ENCODE measurements at regions not wholly inside any gene's neighbourhood (a gene's known extent, or its start where the extent isn't known, plus 50 kb on each side); places are given as distances from the start of the nearest gene placed in this dataset.

DNA sequence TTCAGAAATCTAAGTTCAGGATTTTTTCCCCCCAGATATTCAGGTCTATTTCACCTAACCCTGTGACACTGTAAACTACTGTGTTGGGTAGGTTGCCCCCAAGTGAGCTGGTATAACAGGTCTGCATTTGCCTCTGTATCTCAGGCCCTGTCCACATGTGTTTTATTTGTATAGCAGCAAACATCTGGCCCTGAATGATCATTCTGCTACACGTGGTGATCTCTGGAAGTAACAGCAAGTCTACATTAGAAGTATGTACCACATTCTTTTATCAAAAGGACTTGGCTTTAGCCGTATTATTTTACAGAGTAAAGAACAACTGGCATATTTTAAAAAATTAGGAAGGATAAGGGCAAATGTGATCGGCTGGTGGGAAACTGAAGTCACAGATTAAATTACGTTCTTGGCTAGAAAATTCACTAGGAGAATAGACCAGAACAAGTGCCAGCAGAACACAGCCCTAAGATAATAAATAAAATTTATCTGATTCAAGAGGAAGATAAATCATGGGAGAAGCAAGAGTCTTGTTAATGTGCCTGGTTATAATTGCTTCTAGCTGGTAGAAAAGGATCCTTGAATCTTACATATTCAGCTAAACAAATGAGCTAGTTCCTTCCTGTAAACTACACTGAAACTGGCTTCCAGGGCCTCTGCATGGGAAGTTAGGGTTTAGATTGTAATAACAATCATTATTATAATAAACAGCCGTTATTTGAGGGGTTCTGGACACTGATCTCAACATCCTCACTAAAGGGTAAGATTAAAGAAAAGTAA lies 192.1 kb downstream of the SAMD5 start:
- no peaks in the 10 kb centered on the region for H3K4me1 ChIP-seq (ENCODE audit: control extremely low read depth in 1 of 4, control insufficient read depth in 4 of 4, insufficient read depth in 4 of 4, low read length in 3 of 4)
- H3K9me3 ChIP-seq (ENCODE audit: control extremely low read depth in 1 of 5, control insufficient read depth in 4 of 5, insufficient read depth in 2 of 5, low read depth in 1 of 5, low read length in 4 of 5) = no peaks in the 10 kb centered on the region
- H3K4me3 ChIP-seq (ENCODE audit: control insufficient read depth in 1 of 7, extremely low read depth in 1 of 7, insufficient read depth in 4 of 7, low read depth in 2 of 7, low read length in 6 of 7) = no peak overlapping the region
- H3K27me3 ChIP-seq (replicated peaks in 2 of 5; ENCODE audit: control insufficient read depth in 4 of 5, insufficient read depth in 5 of 5, low read length in 4 of 5) = peaks cover 0 to 4% (median 0%) of the 10 kb centered on the region in 5 experiments
- CTCF ChIA-PET = no interaction called here
- 80% methylated on average over 1 of the region's 5 CpGs for WGBS (ENCODE audit: insufficient coverage)
- POLR2A ChIA-PET = no interaction called here
- H3K27ac ChIP-seq (ENCODE audit: insufficient read depth in 1 of 2, low read depth in 1 of 2, low read length in 2 of 2, poor library complexity in 1 of 2, severe bottlenecking in 2 of 2) = no peak overlapping the region
- DNase-seq = no peak
- no peaks in the 10 kb centered on the region for H3K36me3 ChIP-seq (ENCODE audit: control insufficient read depth in 4 of 4, insufficient read depth in 4 of 4, low read length in 3 of 4)

DNA sequence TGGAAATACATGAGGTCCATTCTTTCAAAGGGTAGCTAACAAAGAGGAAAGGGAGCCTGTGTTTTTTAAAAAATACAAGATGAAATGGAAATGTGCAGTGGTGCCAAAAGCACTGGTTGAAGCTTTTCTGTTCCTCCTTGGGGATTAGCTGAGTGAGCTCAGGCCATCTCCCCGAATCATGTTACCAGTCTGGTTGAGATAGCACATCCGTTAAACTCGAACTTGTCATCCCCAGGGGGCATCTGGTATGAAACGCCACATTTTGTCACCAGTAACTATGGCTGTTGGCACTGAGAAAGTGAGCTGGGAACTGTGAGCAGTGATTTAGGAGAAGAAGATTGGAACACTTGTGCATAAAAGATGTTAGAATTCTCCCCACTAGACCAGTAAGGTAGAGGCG lies 196.2 kb downstream of the SAMD5 start:
- H3K9me3 ChIP-seq (ENCODE audit: control extremely low read depth in 1 of 5, control insufficient read depth in 4 of 5, insufficient read depth in 2 of 5, low read depth in 1 of 5, low read length in 4 of 5) = no peaks in the 10 kb centered on the region
- H3K36me3 ChIP-seq (ENCODE audit: control insufficient read depth in 4 of 4, insufficient read depth in 4 of 4, low read length in 3 of 4) = no peaks in the 10 kb centered on the region
- CTCF ChIA-PET = no interaction called here
- no peak overlapping the region for H3K4me3 ChIP-seq (ENCODE audit: control insufficient read depth in 1 of 7, extremely low read depth in 1 of 7, insufficient read depth in 4 of 7, low read depth in 2 of 7, low read length in 6 of 7)
- no peak overlapping the region for H3K27ac ChIP-seq (ENCODE audit: insufficient read depth in 1 of 2, low read depth in 1 of 2, low read length in 2 of 2, poor library complexity in 1 of 2, severe bottlenecking in 2 of 2)
- WGBS (ENCODE audit: insufficient coverage) = no CpG with 5 or more reads among the region's 5 CpGs
- DNase-seq = no peak
- H3K27me3 ChIP-seq (replicated peaks in 2 of 5; ENCODE audit: control insufficient read depth in 4 of 5, insufficient read depth in 5 of 5, low read length in 4 of 5) = peaks cover 0 to 4% (median 0%) of the 10 kb centered on the region in 5 experiments
- POLR2A ChIA-PET = no interaction called here
- H3K4me1 ChIP-seq (ENCODE audit: control extremely low read depth in 1 of 4, control insufficient read depth in 4 of 4, insufficient read depth in 4 of 4, low read length in 3 of 4) = no peaks in the 10 kb centered on the region

DNA sequence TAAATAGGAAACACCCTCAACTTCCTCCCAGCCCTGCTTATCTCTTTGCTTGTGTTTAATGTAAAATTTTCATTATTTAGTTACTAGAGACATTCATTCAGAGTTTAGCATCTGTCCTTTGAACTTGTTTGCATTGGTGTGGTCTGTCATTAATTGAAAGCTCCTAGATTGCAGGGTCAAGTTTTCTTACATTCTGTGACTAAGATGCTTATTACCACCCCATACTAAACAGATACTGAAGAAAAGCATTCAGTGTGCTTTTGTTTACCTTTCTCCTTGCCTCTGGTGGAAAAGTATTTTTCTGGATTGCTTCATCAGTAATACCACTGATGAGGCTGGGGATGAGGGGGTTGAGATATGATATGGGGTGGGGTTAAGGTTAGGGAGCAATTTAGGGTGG lies 199.0 kb downstream of the SAMD5 start:
- no peak for DNase-seq
- ChIA-PET POLR2A (no interaction called here), CTCF (no interaction called here)
- Histone ChIP-seq H3K4me1 (ENCODE audit: control extremely low read depth in 1 of 4, control insufficient read depth in 4 of 4, insufficient read depth in 4 of 4, low read length in 3 of 4) (no peaks in the 10 kb centered on the region), H3K9me3 (ENCODE audit: control extremely low read depth in 1 of 5, control insufficient read depth in 4 of 5, insufficient read depth in 2 of 5, low read depth in 1 of 5, low read length in 4 of 5) (peaks cover 0 to 3% (median 0%) of the 10 kb centered on the region in 5 experiments), H3K4me3 (ENCODE audit: control insufficient read depth in 1 of 7, extremely low read depth in 1 of 7, insufficient read depth in 4 of 7, low read depth in 2 of 7, low read length in 6 of 7) (no peak overlapping the region), H3K27ac (ENCODE audit: insufficient read depth in 1 of 2, low read depth in 1 of 2, low read length in 2 of 2, poor library complexity in 1 of 2, severe bottlenecking in 2 of 2) (no peak overlapping the region), H3K36me3 (ENCODE audit: control insufficient read depth in 4 of 4, insufficient read depth in 4 of 4, low read length in 3 of 4) (no peaks in the 10 kb centered on the region), H3K27me3 (replicated peaks in 2 of 5; ENCODE audit: control insufficient read depth in 4 of 5, insufficient read depth in 5 of 5, low read length in 4 of 5) (peaks cover 0 to 4% (median 0%) of the 10 kb centered on the region in 5 experiments)

- no peak for DNase-seq
- H3K4me3 ChIP-seq (ENCODE audit: control insufficient read depth in 1 of 7, extremely low read depth in 1 of 7, insufficient read depth in 4 of 7, low read depth in 2 of 7, low read length in 6 of 7) = no peak overlapping the region
- H3K36me3 ChIP-seq (ENCODE audit: control insufficient read depth in 4 of 4, insufficient read depth in 4 of 4, low read length in 3 of 4) = no peaks in the 10 kb centered on the region
- WGBS (ENCODE audit: insufficient coverage) = 77% methylated on average over 2 of the region's 3 CpGs
- ChIA-PET CTCF (no interaction called here), POLR2A (no interaction called here)
- H3K27me3 ChIP-seq (replicated peaks in 2 of 5; ENCODE audit: control insufficient read depth in 4 of 5, insufficient read depth in 5 of 5, low read length in 4 of 5) = peaks cover 0 to 4% (median 0%) of the 10 kb centered on the region in 5 experiments
- peaks cover 0 to 3% (median 0%) of the 10 kb centered on the region in 5 experiments for H3K9me3 ChIP-seq (ENCODE audit: control extremely low read depth in 1 of 5, control insufficient read depth in 4 of 5, insufficient read depth in 2 of 5, low read depth in 1 of 5, low read length in 4 of 5)
- H3K4me1 ChIP-seq (ENCODE audit: control extremely low read depth in 1 of 4, control insufficient read depth in 4 of 4, insufficient read depth in 4 of 4, low read length in 3 of 4) = no peaks in the 10 kb centered on the region
- H3K27ac ChIP-seq (ENCODE audit: insufficient read depth in 1 of 2, low read depth in 1 of 2, low read length in 2 of 2, poor library complexity in 1 of 2, severe bottlenecking in 2 of 2) = no peak overlapping the region
Measured at GRCh38 chr6:147708170-147708569, 199.7 kb downstream of the SAMD5 start.

DNA sequence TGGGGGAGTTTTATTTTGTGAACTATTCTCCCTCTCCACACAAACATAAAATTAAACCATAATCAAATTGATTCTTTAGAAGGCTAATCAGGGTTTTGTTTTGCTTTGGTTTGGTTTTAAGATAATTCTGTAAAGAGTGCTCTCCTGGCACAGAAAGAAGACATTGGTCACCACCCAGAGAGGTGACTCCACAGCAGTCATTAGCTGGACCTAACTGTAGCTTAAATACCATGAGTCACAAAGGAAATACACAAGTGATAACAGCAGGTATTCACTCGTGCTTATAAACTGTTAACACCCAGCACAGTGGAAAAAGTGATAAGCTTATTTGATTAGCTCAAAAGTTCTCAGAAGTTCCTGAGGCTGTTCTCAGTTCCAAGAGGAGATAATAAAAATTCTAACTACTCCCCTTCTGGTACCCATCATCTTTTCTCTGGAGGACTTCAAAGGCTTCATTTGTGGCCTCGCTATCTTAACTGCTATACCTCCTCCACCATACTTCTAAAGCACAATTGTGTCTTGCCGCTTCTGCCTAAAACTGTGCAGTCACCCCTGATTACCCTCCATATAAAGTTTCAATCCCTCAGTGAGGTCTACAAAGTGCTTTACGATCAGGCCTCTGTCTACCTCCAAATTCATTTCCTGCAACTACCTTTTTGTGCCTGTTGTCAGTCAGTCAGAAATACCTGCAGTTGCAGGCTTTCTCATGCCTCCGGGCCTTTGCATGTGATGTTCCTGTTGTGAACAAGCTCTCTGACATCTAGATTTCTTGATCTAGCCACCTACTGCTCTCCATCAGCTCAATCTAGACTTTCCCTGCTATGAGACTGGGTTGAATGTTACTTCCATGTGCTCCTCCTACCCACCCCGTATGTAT lies 201.1 kb downstream of the SAMD5 start:
- no peak for DNase-seq
- CTCF ChIA-PET = no interaction called here
- POLR2A ChIA-PET = no interaction called here
- no peaks in the 10 kb centered on the region for H3K36me3 ChIP-seq (ENCODE audit: control insufficient read depth in 4 of 4, insufficient read depth in 4 of 4, low read length in 3 of 4)
- H3K4me1 ChIP-seq (ENCODE audit: control extremely low read depth in 1 of 4, control insufficient read depth in 4 of 4, insufficient read depth in 4 of 4, low read length in 3 of 4) = no peaks in the 10 kb centered on the region
- no peak overlapping the region for H3K4me3 ChIP-seq (ENCODE audit: control insufficient read depth in 1 of 7, extremely low read depth in 1 of 7, insufficient read depth in 4 of 7, low read depth in 2 of 7, low read length in 6 of 7)
- no peak overlapping the region for H3K27ac ChIP-seq (ENCODE audit: insufficient read depth in 1 of 2, low read depth in 1 of 2, low read length in 2 of 2, poor library complexity in 1 of 2, severe bottlenecking in 2 of 2)
- peaks cover 0 to 3% (median 0%) of the 10 kb centered on the region in 5 experiments for H3K9me3 ChIP-seq (ENCODE audit: control extremely low read depth in 1 of 5, control insufficient read depth in 4 of 5, insufficient read depth in 2 of 5, low read depth in 1 of 5, low read length in 4 of 5)
- WGBS (ENCODE audit: insufficient coverage) = 93% methylated on average over 5 of the region's 6 CpGs
- H3K27me3 ChIP-seq (replicated peaks in 2 of 5; ENCODE audit: control insufficient read depth in 4 of 5, insufficient read depth in 5 of 5, low read length in 4 of 5) = peaks cover 0 to 5% (median 0%) of the 10 kb centered on the region in 5 experiments

GRCh38 chr6:147710890-147711289 lies 202.4 kb downstream of the SAMD5 start:
- Histone ChIP-seq H3K4me3 (ENCODE audit: control insufficient read depth in 1 of 7, extremely low read depth in 1 of 7, insufficient read depth in 4 of 7, low read depth in 2 of 7, low read length in 6 of 7) (no peak overlapping the region), H3K9me3 (ENCODE audit: control extremely low read depth in 1 of 5, control insufficient read depth in 4 of 5, insufficient read depth in 2 of 5, low read depth in 1 of 5, low read length in 4 of 5) (peaks cover 0 to 3% (median 0%) of the 10 kb centered on the region in 5 experiments), H3K36me3 (ENCODE audit: control insufficient read depth in 4 of 4, insufficient read depth in 4 of 4, low read length in 3 of 4) (no peaks in the 10 kb centered on the region), H3K4me1 (ENCODE audit: control extremely low read depth in 1 of 4, control insufficient read depth in 4 of 4, insufficient read depth in 4 of 4, low read length in 3 of 4) (no peaks in the 10 kb centered on the region), H3K27ac (ENCODE audit: insufficient read depth in 1 of 2, low read depth in 1 of 2, low read length in 2 of 2, poor library complexity in 1 of 2, severe bottlenecking in 2 of 2) (no peak overlapping the region), H3K27me3 (replicated peaks in 2 of 5; ENCODE audit: control insufficient read depth in 4 of 5, insufficient read depth in 5 of 5, low read length in 4 of 5) (peaks cover 0 to 3% (median 0%) of the 10 kb centered on the region in 5 experiments)
- POLR2A ChIA-PET = no interaction called here
- CTCF ChIA-PET = no interaction called here
- WGBS (ENCODE audit: insufficient coverage) = no CpG with 5 or more reads among the region's 2 CpGs
- DNase-seq = no peak

- Histone ChIP-seq H3K27me3 (replicated peaks in 2 of 5; ENCODE audit: control insufficient read depth in 4 of 5, insufficient read depth in 5 of 5, low read length in 4 of 5) (peaks cover 0 to 4% (median 0%) of the 10 kb centered on the region in 5 experiments), H3K4me1 (ENCODE audit: control extremely low read depth in 1 of 4, control insufficient read depth in 4 of 4, insufficient read depth in 4 of 4, low read length in 3 of 4) (no peaks in the 10 kb centered on the region), H3K4me3 (ENCODE audit: control insufficient read depth in 1 of 7, extremely low read depth in 1 of 7, insufficient read depth in 4 of 7, low read depth in 2 of 7, low read length in 6 of 7) (no peak overlapping the region), H3K27ac (ENCODE audit: insufficient read depth in 1 of 2, low read depth in 1 of 2, low read length in 2 of 2, poor library complexity in 1 of 2, severe bottlenecking in 2 of 2) (no peak overlapping the region), H3K36me3 (ENCODE audit: control insufficient read depth in 4 of 4, insufficient read depth in 4 of 4, low read length in 3 of 4) (no peaks in the 10 kb centered on the region), H3K9me3 (ENCODE audit: control extremely low read depth in 1 of 5, control insufficient read depth in 4 of 5, insufficient read depth in 2 of 5, low read depth in 1 of 5, low read length in 4 of 5) (peaks cover 0 to 3% (median 0%) of the 10 kb centered on the region in 5 experiments)
- WGBS (ENCODE audit: insufficient coverage) = 100% methylated on average over 2 of the region's 4 CpGs
- POLR2A ChIA-PET = no interaction called here
- DNase-seq = no peak
- CTCF ChIA-PET = no interaction called here
Measured at GRCh38 chr6:147711476-147711875, 203.0 kb downstream of the SAMD5 start.

All from common myeloid progenitor, CD34-positive (primary cell).